NCI-H1105 (cell line): ENCODE measurements at regions not wholly inside any gene's neighbourhood (a gene's known extent, or its start where the extent isn't known, plus 50 kb on each side); places are given as distances from the start of the nearest gene placed in this dataset.
"Not testable (repeated sequence)": the region's sequence is repeated elsewhere in the genome, so short reads cannot be mapped to it uniquely, and the experiment has no call there.

ENCODE experiments used
- DNase-seq: peaks from one replicate; lab custom pipeline; 2025; lab: John Stamatoyannopoulos, UW

GRCh38 chr3:164748626-164749025 lies 329.7 kb downstream of the SI start:
- DNase-seq = no peak

GRCh38 chr3:164741869-164742268 lies 336.4 kb downstream of the SI start:
- no peak for DNase-seq

GRCh38 chr3:164737174-164737573 lies 341.1 kb downstream of the SI start:
- no peak for DNase-seq

- no peak for DNase-seq
Observed at GRCh38 chr3:164732166-164732565, 346.1 kb downstream of the SI start.

- no peak for DNase-seq
Observed at GRCh38 chr3:164730815-164731360, 347.4 kb downstream of the SI start.

GRCh38 chr3:164723396-164723795 lies 354.9 kb downstream of the SI start:
- no peak for DNase-seq

- DNase-seq = not testable (repeated sequence)
Observed at GRCh38 chr3:164702808-164703207, 375.5 kb downstream of the SI start.

GRCh38 chr3:164687902-164688301 lies 390.4 kb downstream of the SI start:
- no peak for DNase-seq

GRCh38 chr3:164687211-164687610 lies 391.1 kb downstream of the SI start:
- no peak for DNase-seq

GRCh38 chr3:164683489-164683888 lies 394.8 kb downstream of the SI start:
- no peak for DNase-seq

- no peak for DNase-seq
Observed at GRCh38 chr3:164679245-164679644, 399.1 kb downstream of the SI start.

GRCh38 chr3:164677317-164677716 lies 401.0 kb downstream of the SI start:
- DNase-seq = no peak

GRCh38 chr3:164673738-164674137 lies 404.6 kb downstream of the SI start:
- no peak for DNase-seq

- no peak for DNase-seq
Observed at GRCh38 chr3:164658125-164658524, 420.2 kb downstream of the SI start.

- no peak for DNase-seq
Observed at GRCh38 chr3:164657631-164658030, 420.7 kb downstream of the SI start.

GRCh38 chr3:164655462-164655861 lies 422.8 kb downstream of the SI start:
- no peak for DNase-seq

GRCh38 chr3:164641071-164641470 lies 437.2 kb downstream of the SI start:
- no peak for DNase-seq

- no peak for DNase-seq
Observed at GRCh38 chr3:164640591-164640990, 437.7 kb downstream of the SI start.

GRCh38 chr3:164620956-164621355 lies 457.3 kb downstream of the SI start:
- no peak for DNase-seq

- DNase-seq = no peak
Observed at GRCh38 chr3:164620423-164620822, 457.9 kb downstream of the SI start.

- no peak for DNase-seq
Observed at GRCh38 chr3:164612751-164613150, 465.5 kb downstream of the SI start.

GRCh38 chr3:164608554-164609276 lies 469.6 kb downstream of the SI start:
- DNase-seq = no peak

GRCh38 chr3:164604687-164605086 lies 473.6 kb downstream of the SI start:
- no peak for DNase-seq

- no peak for DNase-seq
Observed at GRCh38 chr3:164577667-164578210, 500.6 kb downstream of the SI start.
